ENCODE measurements at regions not wholly inside any gene's neighbourhood (a gene's known extent, or its start where the extent isn't known, plus 50 kb on each side); places are given as distances from the start of the nearest gene placed in this dataset.

GRCh38 chr6:227074-227782 is 65.1 kb upstream of the DUSP22 start:
- DNase-seq, result peak; percentile 22

GRCh38 chr6:227812-228338 is 64.4 kb upstream of the DUSP22 start:
- DNase-seq, result no peak

GRCh38 chr6:228881-229651 is 63.2 kb upstream of the DUSP22 start:
- DNase-seq, result no peak

- no peak for DNase-seq
Measured at GRCh38 chr6:231779-232178, 60.5 kb upstream of the DUSP22 start.

- no peak for DNase-seq
Measured at GRCh38 chr6:232982-233640, 59.2 kb upstream of the DUSP22 start.

GRCh38 chr6:234706-235372 is 57.4 kb upstream of the DUSP22 start:
- DNase-seq, result no peak

GRCh38 chr6:235763-236360 is 56.4 kb upstream of the DUSP22 start:
- DNase-seq, result peak; percentile 35

GRCh38 chr6:236519-236918 is 55.8 kb upstream of the DUSP22 start:
- DNase-seq, result no peak

GRCh38 chr6:240151-240550 is 52.1 kb upstream of the DUSP22 start:
- DNase-seq, result no peak

- DNase-seq, result no peak
Measured at GRCh38 chr6:241336-241865, 50.9 kb upstream of the DUSP22 start.
